Activated naive CD4-positive, alpha-beta T cell treated with anti-CD3 and anti-CD28 coated beads for 36 hours (primary cell): ENCODE measurements at regions not wholly inside any gene's neighbourhood (a gene's known extent, or its start where the extent isn't known, plus 50 kb on each side); places are given as distances from the start of the nearest gene placed in this dataset.
"Not testable (repeated sequence)": the region's sequence is repeated elsewhere in the genome, so short reads cannot be mapped to it uniquely, and the experiment has no call there.

Experiments used
- CTCF ChIA-PET: fragments of 350-600 bp; sonication (Branson Sonifier 250); formaldehyde crosslinking; loops from one replicate; lab custom pipeline; 2021; ENCODE audit warnings: antibody characterized with exemption; lab: Charles Lee
- DNase-seq: peaks from one replicate; pipeline ENCODE4 v3.0.0-alpha.2; 2020
- H3K27ac Mint-ChIP-seq: one replicate; pipeline ENCODE4 v1.8.0; 2021; ENCODE audit warnings: mild to moderate bottlenecking, mixed read lengths
- H3K27me3 Mint-ChIP-seq: one replicate; pipeline ENCODE4 v1.8.0; 2021; ENCODE audit warnings: low read depth, mixed read lengths
- H3K36me3 Mint-ChIP-seq: one replicate; pipeline ENCODE4 v1.8.0; 2021; ENCODE audit warnings: low read depth, mixed read lengths
- H3K4me1 Mint-ChIP-seq: one replicate; pipeline ENCODE4 v1.8.0; 2021; ENCODE audit warnings: low read depth, mixed read lengths
- H3K4me3 Mint-ChIP-seq: one replicate; pipeline ENCODE4 v1.8.0; 2021; ENCODE audit warnings: mild to moderate bottlenecking, moderate library complexity, mixed read lengths
- H3K9me3 Mint-ChIP-seq: one replicate; pipeline ENCODE4 v1.8.0; 2021; ENCODE audit warnings: mixed read lengths
- intact Hi-C: fragments of 100-400 bp; cut with micrococcal nuclease; formaldehyde crosslinking; loops from one replicate; pipeline ENCODE4 v1.15.1; 2023

DNA sequence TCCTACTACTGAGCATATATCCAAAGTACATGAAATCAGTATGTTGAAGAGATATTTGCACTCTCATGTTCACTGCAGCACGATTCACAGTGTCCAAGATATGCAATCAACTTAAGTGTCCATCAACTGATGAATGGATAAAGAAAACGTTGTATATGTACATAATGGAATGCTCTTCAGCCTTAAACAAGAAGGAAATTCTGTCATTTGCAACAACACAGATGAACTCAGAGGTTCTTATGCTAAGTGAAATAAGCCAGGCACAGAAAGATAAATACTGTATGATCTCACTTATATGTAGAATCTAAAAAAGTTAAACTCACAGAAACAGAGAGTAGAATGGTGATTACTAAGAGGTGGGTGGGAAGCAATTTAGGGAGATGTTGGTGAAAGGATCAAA is 149.2 kb downstream of the EVA1A start:
- Mint-ChIP-seq H3K4me1 (peaks cover 16% of the 10 kb centered on the region), H3K27me3 (peaks cover 2% of the 10 kb centered on the region), H3K36me3 (peaks cover 14% of the 10 kb centered on the region), H3K27ac (no peak overlapping the region), H3K9me3 (peaks cover 8% of the 10 kb centered on the region), H3K4me3 (no peak overlapping the region)
- no peak for DNase-seq
- CTCF ChIA-PET, result no interaction called here
- intact Hi-C loops, result loop anchor here (10.0 kb wide), 1 partner anchor 577 kb away; the partner anchor contains the start of gene HK2

DNA sequence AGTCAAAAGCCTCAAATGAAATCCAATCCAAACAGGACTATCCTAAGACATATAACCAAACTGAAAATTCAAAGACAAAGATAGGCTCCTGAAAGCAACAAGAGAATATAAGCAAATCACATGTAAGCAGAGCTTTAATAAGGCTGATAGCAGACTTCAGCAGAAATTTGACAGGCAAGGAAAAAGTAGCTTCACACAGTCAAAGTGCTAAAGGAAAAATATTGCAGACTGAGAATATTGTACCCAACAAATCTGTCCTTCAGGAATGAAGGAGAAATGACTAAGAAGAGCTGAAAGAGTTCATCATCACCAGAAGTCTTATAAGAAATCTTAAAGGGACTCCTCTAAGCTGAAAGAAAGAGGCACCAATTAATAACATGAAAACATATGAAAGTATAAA is 150.0 kb downstream of the EVA1A start:
- DNase-seq, result no peak
- Mint-ChIP-seq H3K36me3 (peaks cover 14% of the 10 kb centered on the region), H3K27ac (no peak overlapping the region), H3K4me3 (no peak overlapping the region), H3K9me3 (peaks cover 8% of the 10 kb centered on the region), H3K4me1 (peaks cover 15% of the 10 kb centered on the region), H3K27me3 (peaks cover 2% of the 10 kb centered on the region)
- intact Hi-C loops, result loop anchor here (10.0 kb wide), 1 partner anchor 576 kb away; the partner anchor contains the start of gene HK2
- CTCF ChIA-PET, result no interaction called here

DNA sequence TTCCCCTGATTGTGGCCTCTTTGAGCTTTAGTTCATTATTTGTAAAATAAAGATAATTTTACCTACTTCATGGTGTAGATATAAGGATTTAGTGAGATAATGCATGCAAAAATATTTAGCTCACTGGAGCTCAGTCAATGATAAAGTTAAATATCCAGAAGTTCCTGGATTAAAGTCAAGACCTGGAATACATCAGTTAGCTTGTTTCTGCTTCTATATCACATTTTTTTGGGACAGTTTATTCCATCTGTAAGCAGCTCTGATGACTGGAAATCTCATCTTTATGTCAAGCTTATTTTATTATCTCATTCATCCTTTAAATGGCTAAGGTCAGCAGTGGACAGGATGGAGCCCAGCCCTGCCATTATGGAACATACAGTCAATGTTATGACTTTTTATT is 152.0 kb downstream of the EVA1A start:
- Mint-ChIP-seq H3K36me3 (peaks cover 14% of the 10 kb centered on the region), H3K9me3 (peaks cover 8% of the 10 kb centered on the region), H3K4me1 (peaks cover 6% of the 10 kb centered on the region), H3K27ac (no peak overlapping the region), H3K27me3 (peaks cover 2% of the 10 kb centered on the region), H3K4me3 (no peak overlapping the region)
- no peak for DNase-seq
- CTCF ChIA-PET, result interaction anchor here (0.8 kb wide), 2 partner anchors 220 to 344 kb away, joined by 3 read pairs; no protein-coding TSS in a partner anchor
- intact Hi-C loops, result loop anchor here (10.0 kb wide), 1 partner anchor 274 kb away; no protein-coding TSS in a partner anchor

DNA sequence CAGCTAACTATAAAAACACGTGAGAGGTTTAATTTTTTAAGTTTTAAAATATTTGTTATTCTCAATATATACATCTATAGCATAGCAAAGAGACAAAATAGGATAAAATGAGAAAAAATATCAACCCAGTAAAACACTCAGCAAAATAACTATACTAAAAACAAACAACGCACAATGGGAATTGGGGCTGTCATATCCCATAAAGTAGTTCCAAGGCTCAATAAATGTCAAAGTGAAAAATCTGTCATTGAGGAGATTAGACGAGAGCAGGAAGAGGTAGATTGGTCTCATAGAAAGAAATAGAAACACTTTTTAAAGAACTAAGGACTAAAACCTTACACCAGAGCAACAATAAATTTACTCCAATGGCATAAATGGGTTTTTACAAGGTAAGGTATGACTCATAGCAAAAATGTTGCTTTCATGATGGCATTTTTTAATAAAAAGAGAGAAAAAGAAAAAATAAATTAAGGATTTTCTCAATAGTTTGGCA is 153.7 kb downstream of the EVA1A start:
- Mint-ChIP-seq H3K4me1 (peaks cover 6% of the 10 kb centered on the region), H3K9me3 (peaks cover 8% of the 10 kb centered on the region), H3K27ac (no peak overlapping the region), H3K4me3 (no peak overlapping the region), H3K36me3 (peaks cover 10% of the 10 kb centered on the region), H3K27me3 (peaks cover 2% of the 10 kb centered on the region)
- CTCF ChIA-PET, result no interaction called here
- intact Hi-C loops, result loop anchor here (10.0 kb wide), 1 partner anchor 272 kb away; no protein-coding TSS in a partner anchor
- DNase-seq, result no peak

DNA sequence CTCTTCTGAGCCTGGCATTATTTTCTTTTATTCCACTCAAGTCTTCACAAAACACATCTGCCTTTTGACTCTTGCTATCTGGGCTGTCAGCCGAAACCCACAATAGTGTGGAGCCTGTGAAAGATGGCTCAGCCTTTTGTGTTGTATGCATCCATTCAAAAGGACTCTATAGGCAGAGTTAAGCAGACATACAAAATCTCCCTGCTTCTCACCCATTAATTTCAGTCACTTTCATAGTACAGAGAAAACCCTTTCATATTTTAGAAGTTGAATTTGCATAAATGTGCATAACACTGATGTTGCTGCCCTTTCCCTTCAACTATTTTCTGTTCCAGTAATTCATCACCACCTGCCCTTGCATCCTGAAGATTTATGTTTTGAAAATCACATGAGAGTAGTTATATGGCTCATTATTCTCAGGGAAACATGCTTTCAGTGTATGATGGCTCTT is 154.6 kb downstream of the EVA1A start:
- DNase-seq, result no peak
- Mint-ChIP-seq H3K4me3 (no peak overlapping the region), H3K4me1 (peaks cover 6% of the 10 kb centered on the region), H3K36me3 (peaks cover 8% of the 10 kb centered on the region), H3K9me3 (peaks cover 6% of the 10 kb centered on the region), H3K27ac (no peak overlapping the region), H3K27me3 (no peaks in the 10 kb centered on the region)
- intact Hi-C loops, result loop anchor here (1.0 to 10.0 kb wide), 2 partner anchors 9 to 271 kb away; no protein-coding TSS in a partner anchor
- CTCF ChIA-PET, result interaction anchor here (1.2 kb wide), 1 partner anchor 9 kb away, joined by 3 read pairs; no protein-coding TSS in a partner anchor

DNA sequence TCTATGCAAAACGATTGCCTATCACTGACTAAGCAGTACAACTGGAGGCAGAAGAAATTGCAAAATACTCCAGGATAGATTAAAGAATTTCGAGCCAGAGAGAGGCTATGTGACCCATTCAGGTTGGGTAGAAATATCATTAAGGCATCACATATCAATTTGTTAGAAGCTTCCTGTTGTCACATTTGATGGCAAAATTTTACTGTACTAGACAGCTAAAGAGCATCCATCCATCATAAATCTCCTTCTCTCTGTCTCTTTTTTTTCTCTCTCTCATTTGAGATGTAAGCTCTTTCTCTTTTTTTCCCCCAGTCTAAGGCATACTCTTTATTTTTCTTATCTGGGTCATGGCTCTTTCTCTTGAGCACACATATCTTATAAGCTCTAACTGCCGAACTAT is 155.7 kb downstream of the EVA1A start:
- Mint-ChIP-seq H3K4me3 (no peak overlapping the region), H3K4me1 (peaks cover 6% of the 10 kb centered on the region), H3K27me3 (no peaks in the 10 kb centered on the region), H3K9me3 (no peaks in the 10 kb centered on the region), H3K27ac (no peak overlapping the region), H3K36me3 (peaks cover 1% of the 10 kb centered on the region)
- intact Hi-C loops, result loop anchor here (1.0 to 10.0 kb wide), 9 partner anchors 202 to 713 kb away; partner anchors contain the start of gene TACR1
- no peak for DNase-seq
- CTCF ChIA-PET, result interaction anchor here (0.6 to 1.9 kb wide), 12 partner anchors 10 to 1673 kb away, joined by 3 to 14 read pairs (median 4); partner anchors contain the start of gene TACR1

DNA sequence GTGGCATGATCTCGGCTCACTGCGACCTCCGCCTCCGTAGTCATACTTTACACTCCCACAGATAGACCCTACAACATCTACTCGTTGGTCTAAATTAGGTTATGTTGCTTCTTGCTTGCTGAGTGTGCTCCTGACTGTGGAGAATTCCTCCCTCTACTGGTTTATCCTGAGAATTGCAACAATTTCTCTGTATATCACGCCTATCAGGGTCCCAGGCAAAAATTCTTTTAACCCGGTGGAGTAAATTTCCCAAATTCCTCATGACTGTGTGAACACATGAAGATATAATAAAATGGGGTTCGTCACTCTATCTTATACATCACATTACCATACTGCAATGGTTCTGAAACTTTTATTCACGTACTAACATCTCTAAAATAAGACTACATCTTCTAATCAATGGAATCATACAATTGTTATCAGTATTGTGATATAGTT is 156.7 kb downstream of the EVA1A start:
- no peak overlapping the region for H3K4me3 Mint-ChIP-seq
- no peak for DNase-seq
- H3K9me3 Mint-ChIP-seq, result no peaks in the 10 kb centered on the region
- intact Hi-C loops, result loop anchor here (1.0 to 10.0 kb wide), 9 partner anchors 203 to 712 kb away; partner anchors contain the start of gene TACR1
- CTCF ChIA-PET, result interaction anchor here (0.8 to 1.9 kb wide), 6 partner anchors 48 to 485 kb away, joined by 3 to 14 read pairs (median 4); partner anchors contain the start of gene TACR1
- H3K27me3 Mint-ChIP-seq, result no peaks in the 10 kb centered on the region
- no peak overlapping the region for H3K27ac Mint-ChIP-seq
- H3K36me3 Mint-ChIP-seq, result peaks cover 2% of the 10 kb centered on the region
- H3K4me1 Mint-ChIP-seq, result peaks cover 6% of the 10 kb centered on the region

DNA sequence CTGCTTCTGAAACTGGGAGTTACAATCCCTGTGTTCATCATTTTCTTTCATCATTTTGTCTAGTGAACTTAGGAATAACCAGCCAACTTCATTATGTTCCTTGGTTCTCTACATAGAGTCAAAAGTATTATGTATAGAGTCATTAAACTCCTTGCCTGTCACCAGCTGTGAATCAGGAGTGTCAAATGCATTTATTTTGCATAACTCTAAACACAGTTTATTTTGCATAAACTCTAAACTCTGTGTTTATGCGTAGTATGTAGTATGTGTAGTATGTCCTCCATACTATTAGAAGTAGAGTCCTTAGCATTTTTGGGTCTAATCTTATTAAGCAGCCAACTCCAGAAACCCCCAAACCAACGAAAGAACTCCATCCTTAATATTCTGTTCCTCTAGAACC is 164.4 kb downstream of the EVA1A start:
- CTCF ChIA-PET, result no interaction called here
- no peak overlapping the region for H3K27ac Mint-ChIP-seq
- intact Hi-C loops, result no loop called here
- no peaks in the 10 kb centered on the region for H3K4me1 Mint-ChIP-seq
- peaks cover 4% of the 10 kb centered on the region for H3K36me3 Mint-ChIP-seq
- no peak overlapping the region for H3K4me3 Mint-ChIP-seq
- no peaks in the 10 kb centered on the region for H3K27me3 Mint-ChIP-seq
- DNase-seq, result no peak
- H3K9me3 Mint-ChIP-seq, result no peaks in the 10 kb centered on the region

DNA sequence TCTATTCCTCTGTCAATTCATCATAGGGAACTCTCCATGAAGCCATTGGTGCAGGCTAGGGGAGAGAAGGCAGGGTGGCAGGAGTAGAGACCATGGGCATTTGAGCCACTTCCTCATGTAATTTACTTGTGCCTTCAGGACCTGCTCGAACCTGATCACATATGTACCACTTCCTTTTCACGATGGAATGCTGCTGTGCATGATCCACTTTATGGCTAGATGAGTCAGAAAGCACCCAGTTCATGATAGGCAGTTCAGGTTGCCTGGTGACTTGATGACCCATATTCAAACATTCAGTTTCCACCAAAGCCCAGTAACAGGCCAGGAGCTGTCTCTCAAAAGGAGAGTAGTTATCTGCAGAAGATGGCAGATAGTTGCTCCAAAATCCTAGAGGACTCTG is 166.0 kb downstream of the EVA1A start:
- intact Hi-C loops, H3K27me3 Mint-ChIP-seq, H3K36me3 Mint-ChIP-seq, H3K4me1 Mint-ChIP-seq, H3K27ac Mint-ChIP-seq, H3K9me3 Mint-ChIP-seq, DNase-seq, CTCF ChIA-PET, H3K4me3 Mint-ChIP-seq: not testable (repeated sequence)

DNA sequence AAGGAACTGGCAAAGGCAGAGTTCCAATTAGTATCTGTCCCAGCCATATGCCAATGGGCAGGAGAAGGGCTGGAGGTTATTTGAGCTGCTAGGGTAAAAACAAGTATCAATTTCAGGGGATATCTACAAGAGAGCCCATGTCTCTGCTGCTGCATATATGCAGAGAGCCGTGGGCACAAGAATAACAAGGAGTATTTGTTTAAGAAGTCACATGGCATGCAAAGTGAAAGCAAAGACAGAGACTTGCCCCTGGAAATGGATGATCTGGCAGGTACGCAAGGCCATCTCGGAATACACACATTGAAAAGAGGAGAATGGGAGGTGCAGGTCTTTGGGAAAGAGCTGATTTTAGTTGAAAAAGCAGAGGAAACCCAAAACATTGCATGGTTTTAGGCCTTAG is 170.6 kb downstream of the EVA1A start:
- CTCF ChIA-PET, result no interaction called here
- intact Hi-C loops, result no loop called here
- H3K9me3 Mint-ChIP-seq, result peaks cover 3% of the 10 kb centered on the region

DNA sequence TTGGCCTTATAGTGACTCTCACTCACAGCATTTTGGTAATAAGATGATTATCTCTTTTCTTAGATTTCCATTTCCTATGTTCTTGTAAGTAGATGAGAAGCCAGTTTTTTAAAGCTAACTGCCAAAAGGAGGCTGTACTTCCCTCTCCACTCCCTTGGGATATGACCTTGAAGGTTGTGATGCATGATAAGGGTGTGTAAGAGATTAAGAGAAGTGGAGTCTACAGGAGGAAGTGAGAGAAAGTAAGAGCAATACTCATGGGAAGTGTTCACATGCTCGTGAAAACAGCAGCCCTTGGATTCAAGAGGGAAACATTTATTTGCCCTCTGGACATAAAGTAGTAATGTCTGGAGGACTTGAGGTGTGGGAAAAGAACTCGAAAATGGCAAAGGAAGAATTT is 171.5 kb downstream of the EVA1A start:
- intact Hi-C loops, result no loop called here

More for the DNA sequence above, 170.6 kb downstream of the EVA1A start:
- H3K27me3 Mint-ChIP-seq, result no peaks in the 10 kb centered on the region
- no peak overlapping the region for H3K4me3 Mint-ChIP-seq
- no peak overlapping the region for H3K27ac Mint-ChIP-seq
- H3K4me1 Mint-ChIP-seq, result no peaks in the 10 kb centered on the region
- peaks cover 3% of the 10 kb centered on the region for H3K36me3 Mint-ChIP-seq
- DNase-seq, result no peak

DNA sequence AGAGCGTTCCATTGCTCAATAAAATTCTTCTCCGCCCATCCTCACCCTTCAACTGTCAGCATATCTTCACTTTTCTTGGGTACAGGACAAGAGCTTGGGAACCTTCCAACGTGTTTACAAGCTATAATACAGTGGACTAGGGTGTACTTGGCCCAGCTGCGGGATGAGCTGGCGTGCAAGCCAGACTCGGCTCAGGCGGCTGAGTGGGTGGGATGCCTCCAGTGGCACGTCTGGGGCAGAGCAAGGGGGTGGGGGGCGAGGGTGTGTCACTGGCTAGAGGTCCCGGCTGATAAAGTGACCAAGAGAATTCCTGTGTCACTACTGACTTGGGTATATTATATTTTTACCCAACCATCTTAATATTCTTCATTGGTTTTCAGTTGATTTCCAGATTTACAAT is 179.7 kb downstream of the EVA1A start:
- CTCF ChIA-PET, result interaction anchor here (0.8 kb wide), 1 partner anchor 317 kb away, joined by 4 read pairs; no protein-coding TSS in a partner anchor
- no peaks in the 10 kb centered on the region for H3K4me1 Mint-ChIP-seq
- no peak overlapping the region for H3K4me3 Mint-ChIP-seq
- no peak for DNase-seq
- peaks cover 13% of the 10 kb centered on the region for H3K9me3 Mint-ChIP-seq
- H3K27ac Mint-ChIP-seq, result no peak overlapping the region
- intact Hi-C loops, result no loop called here
- H3K36me3 Mint-ChIP-seq, result peaks cover 4% of the 10 kb centered on the region
- no peaks in the 10 kb centered on the region for H3K27me3 Mint-ChIP-seq

More for the DNA sequence above, 171.5 kb downstream of the EVA1A start:
- Mint-ChIP-seq H3K36me3 (peaks cover 3% of the 10 kb centered on the region), H3K27ac (no peak overlapping the region), H3K4me3 (no peak overlapping the region), H3K9me3 (peaks cover 3% of the 10 kb centered on the region), H3K4me1 (no peaks in the 10 kb centered on the region), H3K27me3 (no peaks in the 10 kb centered on the region)
- CTCF ChIA-PET, result no interaction called here
- DNase-seq, result no peak
